Lung (tissue), 11 donors: ENCODE measurements at regions not wholly inside any gene's neighbourhood (a gene's known extent, or its start where the extent isn't known, plus 50 kb on each side); places are given as distances from the start of the nearest gene placed in this dataset.

Source experiments
- ATAC-seq: fragments of 200-7000 bp; cut with Tn5 transposase; one replicate; pipeline ENCODE4 v1.9.1; 2020; ENCODE audit warnings: moderate number of reproducible peaks; ENCODE audit not compliant: insufficient read depth, low FRiP score
- DNase-seq, 3 donors: peaks; one replicate each; pipeline ENCODE4 v3.0.0-alpha.2; 2013 to 2017
- H3K27ac ChIP-seq, 2 donors: one replicate each; pipeline ENCODE4 v1.5.1; 2013; ENCODE audit warnings: mild to moderate bottlenecking in 2 of 2, moderate library complexity in 2 of 2, control low read depth in 1 of 2, inconsistent platforms in 1 of 2, low read depth in 1 of 2, low read length in 1 of 2
- H3K27me3 ChIP-seq, 3 donors: one replicate each; pipeline ENCODE4 v1.5.1; 2013; ENCODE audit warnings: low read length in 2 of 3; ENCODE audit not compliant: control insufficient read depth in 3 of 3, insufficient read depth in 3 of 3
- H3K36me3 ChIP-seq, 4 donors: one replicate each; pipeline ENCODE4 v1.5.1; 2013; ENCODE audit warnings: low read length in 4 of 4, mild to moderate bottlenecking in 1 of 4, moderate library complexity in 1 of 4; ENCODE audit not compliant: control insufficient read depth in 4 of 4, insufficient read depth in 4 of 4
- H3K4me1 ChIP-seq, 5 donors: one replicate each; pipeline ENCODE4 v1.5.1; 2013; ENCODE audit warnings: low read length in 5 of 5, mild to moderate bottlenecking in 2 of 5, moderate library complexity in 1 of 5; ENCODE audit not compliant: control insufficient read depth in 5 of 5, insufficient read depth in 5 of 5
- H3K4me3 ChIP-seq: one replicate; pipeline ENCODE4 v1.5.1; 2013; ENCODE audit warnings: mild to moderate bottlenecking, control low read depth, moderate library complexity
- H3K9ac ChIP-seq, 2 donors: one replicate each; pipeline ENCODE4 v1.5.1; 2013; ENCODE audit warnings: low read length in 2 of 2, control low read depth in 1 of 2; ENCODE audit not compliant: insufficient read depth in 1 of 2
- H3K9me3 ChIP-seq, 4 donors: one replicate each; pipeline ENCODE4 v1.5.1; 2013; ENCODE audit warnings: low read length in 3 of 4, mild to moderate bottlenecking in 1 of 4, moderate library complexity in 1 of 4; ENCODE audit not compliant: control insufficient read depth in 4 of 4, insufficient read depth in 3 of 4
- WGBS, 2 donors: extraction: QIAGEN DNeasy Blood & Tissue Kit; methylation state at CpG; one replicate each; pipeline ENCODE4 v1.1.7; 2013; 5-methylcytosine and 5-hydroxymethylcytosine counted together
- TF ChIP-seq, protein P1 (sequence below): IDR thresholded peaks from 2 replicates; pipeline ENCODE4 v1.5.1; 2012; ENCODE audit warnings: mild to moderate bottlenecking; ENCODE audit errors: control extremely low read depth, extremely low read depth
- donor health status: control.
- donor health status: control.
- donor health status: Bipolar disorder and iron deficiency.
- donor health status: healthy.
- donor health status: DM: yes; HTN: yes; CAD: no.

DNA sequence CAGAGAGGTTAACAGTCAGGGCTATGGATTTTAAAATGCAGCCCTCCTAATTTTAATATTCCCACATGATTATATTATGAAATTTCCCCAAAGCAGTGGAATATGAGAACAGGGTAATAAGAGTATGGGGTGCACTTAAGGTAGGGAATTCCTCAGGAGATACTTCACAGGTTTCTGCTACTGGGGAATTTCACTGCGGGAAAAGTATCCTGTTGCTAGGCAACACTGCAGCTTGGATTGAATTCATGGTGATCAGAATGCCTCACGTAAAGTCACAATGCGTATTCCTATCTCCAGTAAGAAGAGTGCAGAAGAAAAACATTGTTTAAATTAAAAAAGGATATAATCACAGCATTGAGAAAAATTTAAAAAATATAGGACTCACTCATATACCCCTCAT is 398.1 kb upstream of the RPS6KA3 start:
- H3K27ac ChIP-seq: no peak overlapping the region
- DNase-seq (no peak), ATAC-seq (no peak)
- no peak overlapping the region for H3K9ac ChIP-seq
- H3K36me3 ChIP-seq: no peaks in the 10 kb centered on the region
- H3K27me3 ChIP-seq: peaks cover 0 to 20% (median 15%) of the 10 kb centered on the region in 3 donors
- H3K4me3 ChIP-seq: no peak overlapping the region
- 20 to 38% methylated on average over 3 of the region's 3 CpGs for WGBS, 2 donors
- H3K9me3 ChIP-seq: no peaks in the 10 kb centered on the region
- no peaks in the 10 kb centered on the region for H3K4me1 ChIP-seq
- TF ChIP-seq, protein P1, sequence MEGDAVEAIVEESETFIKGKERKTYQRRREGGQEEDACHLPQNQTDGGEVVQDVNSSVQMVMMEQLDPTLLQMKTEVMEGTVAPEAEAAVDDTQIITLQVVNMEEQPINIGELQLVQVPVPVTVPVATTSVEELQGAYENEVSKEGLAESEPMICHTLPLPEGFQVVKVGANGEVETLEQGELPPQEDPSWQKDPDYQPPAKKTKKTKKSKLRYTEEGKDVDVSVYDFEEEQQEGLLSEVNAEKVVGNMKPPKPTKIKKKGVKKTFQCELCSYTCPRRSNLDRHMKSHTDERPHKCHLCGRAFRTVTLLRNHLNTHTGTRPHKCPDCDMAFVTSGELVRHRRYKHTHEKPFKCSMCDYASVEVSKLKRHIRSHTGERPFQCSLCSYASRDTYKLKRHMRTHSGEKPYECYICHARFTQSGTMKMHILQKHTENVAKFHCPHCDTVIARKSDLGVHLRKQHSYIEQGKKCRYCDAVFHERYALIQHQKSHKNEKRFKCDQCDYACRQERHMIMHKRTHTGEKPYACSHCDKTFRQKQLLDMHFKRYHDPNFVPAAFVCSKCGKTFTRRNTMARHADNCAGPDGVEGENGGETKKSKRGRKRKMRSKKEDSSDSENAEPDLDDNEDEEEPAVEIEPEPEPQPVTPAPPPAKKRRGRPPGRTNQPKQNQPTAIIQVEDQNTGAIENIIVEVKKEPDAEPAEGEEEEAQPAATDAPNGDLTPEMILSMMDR: no peak

DNA sequence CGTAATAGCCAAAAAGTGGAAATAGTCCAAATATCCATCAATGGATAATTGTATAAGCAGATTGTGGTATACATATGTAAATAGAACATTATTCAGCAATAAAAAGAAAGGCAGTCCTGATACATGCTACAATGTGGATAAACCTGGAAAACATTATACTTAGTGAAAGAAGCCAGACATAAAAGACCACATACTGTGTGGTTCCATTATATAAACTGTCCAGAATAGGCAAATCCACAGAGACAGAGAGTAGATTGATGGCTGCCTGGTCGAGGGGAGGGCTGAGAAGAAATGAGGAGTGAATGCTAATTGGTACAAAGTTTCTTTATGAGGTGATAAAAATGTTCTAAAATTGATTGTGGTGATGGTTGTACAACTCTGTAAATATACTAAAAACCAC is 397.4 kb upstream of the RPS6KA3 start:
- Histone ChIP-seq H3K27me3 (peaks cover 0 to 16% (median 15%) of the 10 kb centered on the region in 3 donors), H3K9me3 (no peaks in the 10 kb centered on the region), H3K4me1 (no peaks in the 10 kb centered on the region), H3K9ac (no peak overlapping the region), H3K27ac (no peak overlapping the region), H3K4me3 (no peak overlapping the region), H3K36me3 (no peaks in the 10 kb centered on the region)
- WGBS, 2 donors: 48 to 68% methylated on average over 2 of the region's 2 CpGs
- DNase-seq (no peak), ATAC-seq (no peak)
- TF ChIP-seq, protein P1: no peak

DNA sequence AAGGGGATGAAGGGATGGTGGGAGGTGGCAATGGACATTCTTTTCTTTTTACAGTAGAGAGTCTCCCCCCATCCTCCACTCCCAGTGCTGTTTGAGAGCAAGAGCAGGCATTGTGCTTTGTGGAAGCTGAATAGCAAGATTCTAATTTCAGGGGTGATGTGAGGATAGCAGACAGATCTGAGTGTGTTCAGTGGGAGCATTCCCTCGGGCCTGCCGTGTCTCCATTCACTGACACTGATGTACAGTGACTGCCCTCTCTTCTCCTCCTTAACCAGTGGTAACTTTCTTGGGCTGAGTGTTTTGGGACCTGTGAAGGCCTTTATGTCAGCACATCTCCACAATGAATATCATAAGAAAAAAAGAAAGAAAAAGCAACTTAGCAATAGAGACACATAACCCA is 396.6 kb upstream of the RPS6KA3 start:
- DNase-seq: no peak
- WGBS, 2 donors: 68 to 73% methylated on average over 2 of the region's 2 CpGs
- Histone ChIP-seq H3K9ac (no peak overlapping the region), H3K27me3 (peaks cover 0 to 15% (median 15%) of the 10 kb centered on the region in 3 donors), H3K36me3 (no peaks in the 10 kb centered on the region), H3K4me1 (no peaks in the 10 kb centered on the region), H3K27ac (no peak overlapping the region), H3K9me3 (no peaks in the 10 kb centered on the region), H3K4me3 (no peak overlapping the region)
- ATAC-seq: no peak
- TF ChIP-seq, protein P1: no peak

DNA sequence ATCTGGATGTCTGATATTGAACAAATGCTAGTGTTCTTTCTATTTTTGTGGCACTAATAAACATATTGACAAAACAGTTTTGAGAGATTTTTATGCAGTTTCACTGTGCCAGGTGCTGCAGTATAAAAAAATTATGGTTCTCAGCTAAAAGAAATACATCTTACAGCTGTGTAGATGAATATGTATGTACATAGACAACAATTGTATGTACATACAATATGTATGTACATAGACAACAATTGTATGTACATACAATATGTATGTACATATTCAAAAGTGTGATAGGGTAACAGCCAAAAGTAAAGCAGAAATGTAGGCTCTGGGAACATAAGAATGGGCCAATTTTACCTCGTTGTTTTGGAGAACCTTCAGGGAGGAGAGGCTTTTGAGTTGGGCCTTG is 390.0 kb upstream of the RPS6KA3 start:
- TF ChIP-seq, protein P1: no peak
- no peak for DNase-seq
- H3K27ac ChIP-seq: no peak overlapping the region
- peaks cover 0 to 3% (median 0%) of the 10 kb centered on the region in 3 donors for H3K27me3 ChIP-seq
- H3K4me3 ChIP-seq: no peak overlapping the region
- 57 to 83% methylated on average over 1 of the region's 1 CpG for WGBS, 2 donors
- H3K36me3 ChIP-seq: no peaks in the 10 kb centered on the region
- H3K9me3 ChIP-seq: no peaks in the 10 kb centered on the region
- H3K9ac ChIP-seq: no peak overlapping the region
- no peak for ATAC-seq
- no peaks in the 10 kb centered on the region for H3K4me1 ChIP-seq
